HG03280 (cell line): ENCODE measurements at regions not wholly inside any gene's neighbourhood (a gene's known extent, or its start where the extent isn't known, plus 50 kb on each side); places are given as distances from the start of the nearest gene placed in this dataset.
"Not testable (repeated sequence)": the region's sequence is repeated elsewhere in the genome, so short reads cannot be mapped to it uniquely, and the experiment has no call there.

Experiments used
- ATAC-seq: cut with Tn5 transposase; IDR thresholded peaks from one replicate; pipeline ENCODE4 v1.9.1; 2021; ENCODE audit warnings: mild to moderate bottlenecking, moderate library complexity; ENCODE audit not compliant: unreplicated experiment

DNA sequence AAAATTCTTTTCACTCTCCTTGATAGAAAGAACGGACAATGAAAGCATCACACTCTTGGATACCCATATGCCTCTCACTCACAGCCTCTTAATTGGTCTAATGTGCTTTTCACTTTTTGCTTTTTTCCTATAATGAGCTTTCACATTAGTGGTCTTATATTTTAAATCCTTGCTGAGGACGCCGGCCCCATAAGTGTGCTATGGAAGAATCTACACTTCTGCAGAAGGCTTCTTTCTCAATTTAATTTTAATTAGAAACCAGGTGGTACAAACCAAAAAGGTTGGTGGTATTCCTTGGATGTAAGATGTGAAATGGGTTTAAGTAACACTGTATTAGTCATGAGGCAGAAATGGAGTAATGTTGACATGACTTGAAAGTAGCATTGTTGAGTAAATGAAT, 190.6 kb upstream of the NFIA start:
- ATAC-seq = no peak

DNA sequence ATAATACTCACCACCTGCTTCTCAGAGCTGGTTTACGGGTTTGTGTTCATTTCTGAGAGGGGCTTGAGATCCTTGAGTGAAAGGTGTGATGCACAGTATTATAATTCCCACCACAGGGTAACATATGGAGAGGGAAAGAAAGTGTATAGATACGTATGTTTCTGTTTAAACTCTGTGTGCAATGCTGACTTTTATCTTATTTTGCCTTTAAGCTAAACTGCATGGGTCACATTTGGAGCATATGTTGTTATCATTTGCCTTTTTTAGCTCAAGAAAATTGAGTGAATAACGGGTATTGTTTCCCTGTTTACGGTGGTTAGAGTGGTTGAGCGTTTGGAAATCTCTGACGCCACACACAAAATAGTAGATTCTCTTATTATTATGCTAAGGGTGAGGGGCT, 191.1 kb upstream of the NFIA start:
- ATAC-seq = no peak

DNA sequence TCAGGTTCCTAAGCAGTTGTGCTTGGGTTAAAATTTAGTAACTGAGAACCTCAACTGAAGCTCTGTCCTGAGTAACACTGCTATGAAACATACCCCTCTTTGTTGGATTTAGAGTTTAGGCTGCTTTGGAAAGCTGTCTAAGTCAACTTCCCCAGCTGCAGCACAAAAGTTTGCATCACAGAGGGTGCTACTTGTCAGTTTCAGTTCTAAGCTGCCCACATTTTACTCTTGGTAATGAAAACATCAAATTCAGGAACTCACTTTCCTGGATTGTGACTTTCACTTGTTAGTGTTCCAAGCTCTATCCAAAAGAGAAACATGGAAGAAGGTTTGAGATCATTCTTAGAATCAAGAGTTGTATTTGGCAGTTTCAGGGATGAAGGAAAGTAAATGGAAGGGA, 191.7 kb upstream of the NFIA start:
- ATAC-seq = no peak

DNA sequence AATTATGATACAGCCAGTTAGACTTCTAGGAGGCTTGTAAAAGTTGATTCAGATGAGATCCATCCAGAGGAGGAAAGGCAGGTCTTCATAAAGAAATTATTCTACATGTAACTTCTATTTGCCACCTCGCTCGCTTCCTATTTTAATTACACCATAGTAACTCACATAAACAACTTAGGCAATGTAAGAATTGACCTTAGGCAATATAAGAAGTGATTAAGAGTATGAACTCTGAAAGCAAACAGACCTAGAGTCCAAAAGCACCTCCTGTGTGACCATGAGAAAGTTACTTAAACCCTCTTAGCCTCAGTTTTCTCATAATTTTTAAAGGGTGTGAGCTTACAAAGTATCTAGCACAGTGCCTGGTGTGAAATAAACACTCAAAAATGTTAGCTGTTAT, 192.7 kb upstream of the NFIA start:
- no peak for ATAC-seq

DNA sequence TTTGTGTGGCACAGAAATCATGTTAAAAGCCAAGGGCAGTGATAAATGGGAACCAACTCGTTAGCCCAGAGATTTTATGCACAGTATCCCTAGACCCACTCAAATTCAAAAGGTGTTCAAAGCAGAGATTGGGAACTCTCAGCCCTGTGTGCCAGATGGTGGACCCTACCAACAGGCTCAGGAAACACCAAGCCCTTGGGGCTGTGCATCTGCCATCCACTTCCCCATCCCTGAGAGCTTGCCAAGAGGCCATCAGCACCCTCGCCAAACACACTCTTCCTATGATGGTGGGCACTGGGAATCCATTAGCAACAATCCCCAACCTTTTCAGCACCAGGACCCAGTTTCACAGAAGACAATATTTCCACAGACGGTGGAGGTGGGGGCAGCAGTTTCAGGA, 194.2 kb upstream of the NFIA start:
- ATAC-seq = no peak

DNA sequence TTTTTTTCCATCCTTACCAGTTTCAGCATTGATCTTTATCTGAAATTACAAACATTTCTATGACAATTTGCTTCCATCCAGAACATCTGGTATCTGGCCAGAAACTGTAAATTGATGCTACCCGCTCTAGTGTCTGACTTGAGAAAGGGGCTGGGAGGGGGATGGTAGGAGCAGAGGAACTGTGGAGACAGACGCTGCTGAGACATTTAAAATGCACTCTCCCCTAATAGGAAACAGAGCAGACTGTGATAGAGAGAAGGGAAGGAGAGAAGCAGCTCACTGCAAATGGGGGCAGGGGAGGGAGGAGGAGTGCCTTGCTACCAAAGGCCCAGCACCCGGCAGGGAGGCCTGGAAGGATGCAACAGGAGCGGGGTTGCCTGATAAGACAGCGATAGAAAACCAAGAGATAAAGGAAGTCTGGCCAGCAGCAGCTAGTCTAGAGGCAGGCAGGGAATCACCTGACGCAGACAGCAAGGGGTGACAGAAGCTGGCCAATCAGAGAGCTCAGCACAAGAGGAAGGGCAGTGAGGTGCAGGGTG, 195.5 kb upstream of the NFIA start:
- no peak for ATAC-seq

DNA sequence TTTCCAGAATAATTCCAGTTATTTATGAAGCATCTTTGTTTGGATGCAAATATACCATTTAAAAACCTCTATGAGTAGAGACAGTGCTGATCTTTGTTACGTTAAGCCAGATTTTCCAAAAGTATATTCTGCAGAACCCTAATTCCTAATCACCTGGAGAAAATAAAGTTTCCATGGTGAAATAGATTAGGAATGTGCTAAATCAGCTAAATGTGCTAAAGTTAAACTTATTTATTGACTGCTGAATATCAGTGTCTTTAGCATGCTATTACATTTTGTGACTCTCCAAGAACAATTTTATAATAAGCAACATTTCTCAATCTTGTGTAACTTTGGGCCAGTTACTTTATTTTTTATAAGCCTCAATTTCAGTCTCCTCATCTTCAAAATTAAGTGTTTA, 196.3 kb upstream of the NFIA start:
- ATAC-seq = no peak

DNA sequence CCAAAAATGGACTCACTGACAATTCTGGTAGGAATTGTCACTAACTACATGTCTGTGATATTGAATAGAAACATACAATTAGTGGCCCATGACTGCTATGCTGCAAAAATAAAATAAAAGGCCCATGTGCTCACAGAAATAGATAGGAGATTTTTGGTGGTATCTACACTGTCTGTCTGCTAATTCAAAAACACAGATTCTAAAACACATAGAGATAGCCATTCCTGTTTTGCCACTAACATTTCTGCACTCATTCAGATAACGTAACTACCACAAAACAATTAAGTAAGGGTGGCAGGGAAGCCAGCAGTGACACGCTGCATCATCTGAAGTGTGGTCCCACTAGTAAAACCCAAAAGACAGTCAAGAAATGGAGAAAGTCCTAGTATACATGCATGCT, 202.2 kb upstream of the NFIA start:
- no peak for ATAC-seq

DNA sequence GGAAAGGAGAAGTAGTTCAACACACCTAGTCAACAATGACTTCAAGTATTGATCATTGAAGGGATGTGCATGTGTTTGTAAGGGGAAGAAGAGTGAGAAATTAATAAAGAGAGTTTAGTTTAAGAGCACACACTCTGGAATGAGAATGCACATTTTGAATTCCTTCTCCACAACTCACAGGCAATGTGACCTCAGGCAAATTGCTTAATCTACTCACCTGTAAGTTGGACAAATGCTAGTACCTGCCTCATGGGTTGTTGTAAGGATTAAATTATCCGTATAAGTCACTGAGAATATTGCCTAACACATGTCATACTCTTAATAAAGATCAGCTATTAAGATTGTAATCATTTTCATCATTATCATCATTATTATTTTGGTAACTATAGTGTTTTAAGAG, 204.0 kb upstream of the NFIA start:
- ATAC-seq = no peak

DNA sequence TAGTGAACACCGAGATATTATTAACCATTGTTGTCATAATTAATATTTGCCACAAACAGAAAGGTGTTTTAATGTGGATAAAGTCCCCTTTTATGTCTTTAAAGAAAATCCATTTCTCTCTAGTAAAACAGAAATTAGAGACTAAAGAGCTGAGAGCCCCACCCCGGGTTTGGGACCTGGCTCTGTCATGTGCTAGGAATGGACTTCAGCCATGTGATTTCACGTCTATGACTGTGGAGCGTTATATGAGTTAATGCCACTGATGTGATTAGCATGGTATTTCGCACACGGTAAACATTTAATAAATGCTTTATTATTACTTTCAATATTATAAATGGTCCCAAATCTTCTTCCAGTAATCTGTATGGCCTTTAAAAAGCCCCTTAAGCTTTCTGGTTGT, 205.0 kb upstream of the NFIA start:
- ATAC-seq = no peak

DNA sequence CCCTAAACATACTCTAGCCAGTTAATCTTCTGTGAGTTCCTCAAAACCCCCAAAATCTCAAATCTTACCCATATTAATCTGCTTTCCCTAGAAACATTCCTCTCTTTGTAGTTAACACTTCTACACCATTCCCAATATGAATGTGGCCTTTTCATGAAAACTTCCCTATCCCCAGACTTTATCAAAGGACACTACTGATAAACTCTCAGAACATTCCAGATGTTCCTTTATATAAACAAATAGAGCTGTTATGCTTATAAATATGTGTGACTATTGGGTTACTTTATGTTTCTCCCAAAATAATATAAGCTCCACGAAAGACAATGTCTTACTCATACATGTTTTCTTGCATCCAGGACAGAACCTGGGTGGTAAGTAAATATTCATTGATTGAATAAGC, 205.4 kb upstream of the NFIA start:
- ATAC-seq = no peak

DNA sequence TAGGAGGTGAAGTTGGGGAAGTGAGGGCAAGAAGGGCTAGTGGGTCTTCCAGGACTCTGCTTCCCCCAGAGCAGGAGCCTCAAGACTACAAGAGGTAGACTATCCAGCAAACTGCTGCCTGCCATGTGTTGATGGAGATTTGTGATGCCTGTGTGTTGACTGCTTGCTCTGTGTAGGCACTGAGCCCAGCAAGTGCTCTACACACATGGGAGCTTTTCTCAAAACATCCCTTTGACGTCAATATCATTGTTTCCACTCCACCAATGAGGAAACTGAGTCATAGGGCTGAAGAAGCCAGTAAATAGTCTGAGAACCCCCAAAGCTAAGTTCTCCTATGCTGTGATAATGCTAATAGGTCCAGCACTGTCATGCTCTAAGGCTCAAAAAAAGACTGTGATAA, 207.2 kb upstream of the NFIA start:
- ATAC-seq = no peak

DNA sequence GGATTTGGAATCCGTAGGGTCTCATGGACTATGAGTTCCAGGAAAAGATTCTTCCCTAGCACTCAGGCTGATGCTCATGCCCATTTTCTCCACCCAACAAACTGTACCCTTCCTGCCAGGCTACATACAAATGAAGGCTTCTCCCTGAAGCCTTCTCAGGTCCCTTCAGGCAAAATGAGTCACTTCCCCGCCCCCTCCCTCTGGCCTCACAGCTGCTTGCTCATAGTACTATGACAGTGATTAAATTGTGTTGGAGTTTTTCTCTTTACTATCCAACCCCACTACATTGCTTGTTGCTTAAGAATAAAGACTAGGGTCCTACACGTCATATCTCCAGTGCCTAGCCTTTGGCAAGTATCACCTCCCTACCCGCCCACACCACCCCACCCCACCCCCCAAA, 207.6 kb upstream of the NFIA start:
- ATAC-seq = no peak

DNA sequence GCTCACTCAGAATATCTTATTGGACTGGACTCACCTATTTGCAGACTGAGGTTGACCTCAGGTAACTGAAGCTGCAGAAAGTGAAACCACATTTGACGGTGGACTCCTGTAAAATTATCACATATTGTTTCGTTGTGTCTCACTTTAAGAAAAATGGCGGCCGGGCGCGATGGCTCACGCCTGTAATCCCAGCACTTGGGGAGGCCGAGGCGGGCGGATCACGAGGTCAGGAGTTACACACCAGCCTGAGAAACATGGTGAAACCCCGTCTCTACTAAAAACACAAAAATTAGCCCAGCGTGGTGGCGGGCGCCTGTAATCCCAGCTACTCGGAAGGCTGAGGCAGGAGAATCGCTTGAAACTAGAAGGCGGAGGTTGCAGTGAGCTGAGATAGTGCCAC, 209.0 kb upstream of the NFIA start:
- ATAC-seq = not testable (repeated sequence)

DNA sequence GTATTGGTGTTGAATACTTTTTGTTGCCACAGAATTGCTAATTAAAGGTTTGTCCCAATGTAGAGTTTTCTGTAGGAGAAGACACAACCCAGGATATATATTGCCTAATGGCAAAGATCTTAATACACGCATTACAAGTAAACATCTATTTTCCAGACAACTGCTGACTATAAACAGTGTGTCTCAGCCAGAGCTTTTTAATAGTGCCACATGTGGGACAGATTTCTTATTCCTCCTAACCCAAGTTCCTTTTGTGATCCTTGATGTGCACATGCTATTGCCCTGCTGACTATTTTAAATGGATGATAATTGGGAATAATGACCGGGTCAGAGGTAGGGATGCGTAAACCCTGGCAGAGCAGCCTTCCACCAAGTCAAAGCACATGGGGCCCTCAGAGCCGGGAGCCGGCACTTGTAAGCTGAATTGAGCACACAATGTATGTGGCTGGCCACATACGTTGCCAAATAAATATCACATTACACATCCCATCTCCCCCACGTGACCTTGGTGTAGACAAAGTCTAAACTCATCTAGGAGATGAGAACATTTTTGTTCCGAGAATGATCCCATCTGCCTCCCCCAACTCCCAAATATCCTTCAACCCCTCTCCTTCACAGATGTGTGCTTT, 209.8 kb upstream of the NFIA start:
- ATAC-seq = no peak

DNA sequence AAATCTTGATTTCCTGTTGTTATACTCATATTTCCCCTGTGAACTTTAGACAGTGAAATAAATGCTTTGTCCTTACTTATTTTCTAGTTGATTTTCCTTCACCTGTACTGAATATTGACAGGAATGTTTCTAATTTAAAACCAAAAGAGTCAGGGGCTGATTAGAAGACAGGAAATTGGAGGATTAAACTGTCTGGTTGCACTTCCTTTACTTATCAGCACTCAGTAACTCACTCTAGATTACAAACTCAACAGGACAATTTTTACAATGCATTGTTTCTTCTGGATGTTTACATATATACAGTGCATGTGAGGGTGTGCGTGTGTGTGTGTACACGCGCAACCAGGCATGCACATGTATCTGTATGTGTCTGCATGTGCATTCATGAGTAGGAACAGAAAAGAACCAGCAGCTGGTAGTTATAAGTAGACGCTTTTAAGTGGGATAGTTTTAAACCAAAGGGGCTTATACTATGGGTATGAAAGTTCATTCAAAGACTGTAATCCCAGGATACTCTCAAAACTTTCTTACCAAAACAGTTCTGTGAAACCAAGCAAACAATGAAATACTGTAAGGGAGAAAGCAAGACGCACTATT, 212.0 kb upstream of the NFIA start:
- no peak for ATAC-seq

DNA sequence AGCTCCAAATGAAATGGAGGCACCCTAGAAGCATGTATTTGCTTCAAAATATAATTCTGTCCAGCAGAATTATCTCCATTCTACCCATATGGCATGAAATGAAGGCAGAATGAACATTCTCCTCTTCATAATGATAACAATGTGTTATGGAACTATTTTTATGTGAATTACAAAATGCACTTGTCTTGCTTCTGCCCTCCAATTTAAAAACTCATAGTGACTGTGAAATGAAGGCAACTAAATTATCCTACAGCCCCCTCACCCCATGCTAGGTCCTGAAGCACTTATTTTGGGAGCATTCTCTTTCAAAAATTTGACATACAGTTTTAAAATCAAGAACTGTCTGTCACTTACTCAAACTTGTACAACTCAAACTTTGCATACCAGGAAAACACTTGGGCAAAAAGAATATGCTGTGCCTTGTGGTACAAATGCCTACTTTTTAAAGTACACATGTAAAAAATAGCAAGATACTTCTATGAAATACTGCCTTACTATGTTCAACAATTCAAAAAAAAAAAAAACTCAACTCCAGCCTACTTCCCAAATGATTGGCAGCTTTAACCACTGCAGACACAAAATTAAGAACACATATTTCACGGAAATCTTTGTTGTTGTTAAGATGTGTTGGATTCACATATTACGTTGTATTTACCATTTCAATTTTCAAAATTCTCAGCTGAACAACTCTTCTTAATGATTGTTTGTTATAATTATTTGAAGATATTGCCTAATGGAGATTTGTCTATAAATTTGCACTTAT, 213.3 kb upstream of the NFIA start:
- no peak for ATAC-seq

DNA sequence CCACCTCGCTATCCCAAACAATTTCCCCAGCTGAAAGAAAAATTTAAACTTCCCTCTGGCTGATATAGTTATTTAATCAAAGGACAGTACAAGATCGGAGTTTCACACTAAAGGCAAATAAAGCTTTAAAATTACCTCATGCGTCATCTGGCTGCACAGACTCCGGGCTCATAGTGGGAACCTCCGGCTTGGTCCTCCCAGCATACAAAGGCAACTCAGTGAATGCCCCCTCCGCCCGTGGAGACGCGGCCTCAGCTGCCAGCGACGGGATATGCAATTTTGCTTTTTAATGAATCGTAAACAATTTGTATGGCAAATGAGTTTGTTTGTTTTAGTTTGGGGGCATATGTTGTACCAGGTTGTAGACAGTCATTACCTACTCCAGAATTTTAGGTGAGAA, 214.6 kb upstream of the NFIA start:
- no peak for ATAC-seq

DNA sequence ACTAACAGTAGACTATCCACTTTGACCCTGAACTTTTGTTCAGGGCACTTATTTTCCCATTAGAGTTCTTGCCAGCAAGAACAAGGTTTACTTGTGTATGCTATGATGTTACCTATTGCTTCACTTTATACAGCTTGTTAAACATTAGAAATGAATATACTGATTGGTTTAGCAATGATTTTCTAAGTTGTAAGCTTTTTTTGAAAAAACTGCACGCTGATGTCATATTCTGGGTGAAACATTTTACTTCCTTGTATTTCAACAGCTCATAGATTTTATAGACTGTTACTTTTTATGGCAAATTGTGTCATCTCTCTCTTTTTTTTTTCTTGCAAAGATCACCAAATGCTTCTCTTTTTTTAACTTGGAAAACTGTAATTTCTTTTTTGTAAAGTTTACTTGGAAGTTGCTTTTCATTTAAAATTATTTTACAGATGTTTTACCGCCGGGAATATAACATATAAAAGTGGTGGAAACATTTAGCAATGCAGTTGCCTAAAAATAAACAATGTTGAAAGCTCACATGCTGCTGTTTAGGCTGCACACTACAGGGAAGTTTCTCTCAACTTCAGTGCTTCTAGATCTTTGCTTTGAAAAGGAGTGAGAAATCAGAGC, 215.3 kb upstream of the NFIA start:
- ATAC-seq = no peak

DNA sequence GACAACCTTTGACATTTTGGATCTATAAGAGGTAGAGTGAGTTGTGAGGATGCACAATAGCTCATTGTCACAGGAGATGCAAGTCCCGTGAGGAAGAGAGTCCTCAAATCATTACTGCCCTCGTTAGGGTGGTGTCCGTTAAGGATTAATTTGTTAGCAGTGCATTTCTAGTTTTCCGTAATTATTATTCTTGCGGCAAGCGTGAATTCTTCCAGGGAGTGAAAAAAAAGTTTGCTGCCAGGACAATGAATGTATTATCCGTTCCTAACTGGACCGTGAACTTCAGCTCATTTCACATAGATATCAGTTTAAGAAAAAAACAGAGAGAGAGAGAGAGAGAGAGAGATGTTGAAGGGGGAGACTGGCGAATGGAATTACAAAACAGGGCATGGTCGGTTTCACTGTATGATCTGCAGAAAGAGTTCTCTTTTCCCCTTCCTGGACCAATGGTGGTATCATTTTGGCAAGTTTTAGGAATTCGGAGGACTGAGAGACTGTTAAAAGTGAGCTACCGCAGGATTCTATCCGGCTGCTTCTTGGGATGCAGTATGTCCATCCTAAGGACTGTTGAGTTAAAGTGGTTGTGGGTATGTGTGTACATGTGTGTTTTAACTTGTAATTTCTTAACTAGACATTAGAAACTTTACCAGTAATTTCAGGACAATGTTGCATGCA, 216.0 kb upstream of the NFIA start:
- no peak for ATAC-seq

DNA sequence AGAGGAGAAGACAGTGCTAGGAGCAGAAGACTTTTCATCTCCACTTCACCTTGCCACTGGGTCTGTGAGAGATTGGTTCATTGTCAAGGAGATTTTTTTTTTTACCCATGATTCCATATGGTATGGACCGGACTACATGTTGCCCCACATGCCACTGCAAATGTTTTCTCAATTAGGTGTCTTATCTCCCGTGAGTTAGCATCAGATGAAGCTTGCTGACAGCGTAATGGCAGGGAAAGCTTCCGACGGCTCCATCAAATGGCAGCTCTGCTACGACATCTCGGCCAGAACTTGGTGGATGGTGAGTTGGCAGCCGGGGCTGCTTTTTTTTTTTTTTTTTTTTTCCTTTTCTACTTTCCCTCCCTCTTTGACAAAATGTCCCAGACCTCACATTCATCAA, 217.2 kb upstream of the NFIA start:
- ATAC-seq = no peak
